CD4-positive, alpha-beta T cell treated with Interleukin-6 for 4 hours (primary cell): ENCODE measurements at regions not wholly inside any gene's neighbourhood (a gene's known extent, or its start where the extent isn't known, plus 50 kb on each side); places are given as distances from the start of the nearest gene placed in this dataset.
"Not testable (repeated sequence)": the region's sequence is repeated elsewhere in the genome, so short reads cannot be mapped to it uniquely, and the experiment has no call there.

Experiments used
- DNase-seq: peaks from one replicate; pipeline ENCODE4 v3.0.0-alpha.2; 2020; ENCODE audit warnings: mixed read lengths

GRCh38 chr6:156268849-156269248, 508.3 kb upstream of the ARID1B start:
- no peak for DNase-seq

DNA sequence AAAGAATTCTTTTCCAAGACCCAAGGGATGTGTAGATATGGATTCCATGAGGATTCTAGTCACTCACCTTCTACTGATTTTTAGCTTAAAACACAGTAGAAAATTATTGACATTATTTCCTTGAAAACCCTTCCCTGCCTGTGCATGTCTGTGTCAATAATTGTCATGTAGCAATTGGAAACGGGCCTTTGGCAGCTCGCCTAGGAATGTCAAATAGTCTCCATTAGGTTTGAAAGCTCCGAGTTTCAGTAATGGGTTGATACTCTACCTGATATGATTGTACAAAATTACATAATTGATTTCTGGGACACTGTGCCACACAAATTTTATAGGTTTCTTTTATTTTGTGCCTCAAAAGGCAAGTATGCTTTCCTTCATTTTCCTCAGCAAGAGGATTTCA, 515.2 kb upstream of the ARID1B start:
- no peak for DNase-seq

DNA sequence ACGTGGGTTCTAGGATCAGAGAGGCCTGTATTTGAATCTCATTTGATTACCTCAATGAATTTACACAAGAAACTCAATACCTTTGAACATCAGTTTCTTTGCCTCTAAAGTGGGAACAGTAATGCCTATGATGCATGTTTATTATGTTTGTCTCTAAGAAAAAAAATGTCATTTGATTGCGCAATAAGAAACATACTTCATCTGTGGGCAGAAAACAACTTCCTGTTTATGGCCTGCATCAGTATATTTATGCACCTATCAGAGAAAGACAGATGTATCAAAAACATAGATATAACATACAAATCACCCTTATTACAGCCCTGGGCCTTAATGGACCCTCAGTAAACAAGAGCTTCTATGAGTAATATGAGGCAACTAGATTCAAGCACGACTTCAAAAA, 516.4 kb upstream of the ARID1B start:
- DNase-seq: no peak

- no peak for DNase-seq
Observed at GRCh38 chr6:156258981-156259380, 518.2 kb upstream of the ARID1B start.

DNA sequence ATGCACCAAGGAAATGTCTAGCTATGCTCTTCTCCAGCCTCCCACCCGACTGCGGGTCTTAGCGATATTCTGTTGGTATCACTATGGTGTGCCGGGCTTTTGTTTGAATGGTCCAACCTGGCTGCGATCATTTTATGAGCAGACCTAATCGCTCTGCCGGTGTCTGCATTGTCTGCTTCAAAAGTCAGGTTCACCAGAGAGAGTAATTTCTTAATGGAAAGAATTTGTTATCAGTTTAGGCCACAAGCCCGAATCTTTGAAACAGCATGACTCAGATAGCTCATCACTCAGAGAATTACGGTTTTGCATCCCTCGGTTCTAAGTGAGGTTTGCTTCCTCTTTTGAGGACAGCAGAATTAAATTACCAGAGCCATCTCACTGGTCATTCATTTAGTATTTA, 521.0 kb upstream of the ARID1B start:
- no peak for DNase-seq

- DNase-seq: no peak
Observed at GRCh38 chr6:156254240-156254639, 522.9 kb upstream of the ARID1B start.

DNA sequence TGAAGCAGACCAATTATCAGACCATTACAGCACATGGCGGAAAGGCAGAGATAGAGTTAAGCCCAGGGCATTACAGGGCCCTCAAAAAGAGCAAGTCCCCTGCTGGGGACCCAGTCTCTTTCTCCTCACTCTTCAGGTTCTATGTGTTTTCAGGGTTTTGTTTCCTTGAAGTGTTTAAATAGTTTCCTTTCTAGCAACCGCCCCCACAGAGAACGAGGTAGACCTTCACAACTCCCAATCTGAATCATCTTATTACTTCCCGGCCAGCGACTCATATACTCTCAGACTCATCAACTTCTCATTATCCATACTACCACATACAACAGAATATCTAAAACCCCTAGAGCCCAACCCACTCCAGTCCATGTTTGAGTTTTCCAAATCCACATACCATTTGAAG, 526.6 kb upstream of the ARID1B start:
- no peak for DNase-seq

DNA sequence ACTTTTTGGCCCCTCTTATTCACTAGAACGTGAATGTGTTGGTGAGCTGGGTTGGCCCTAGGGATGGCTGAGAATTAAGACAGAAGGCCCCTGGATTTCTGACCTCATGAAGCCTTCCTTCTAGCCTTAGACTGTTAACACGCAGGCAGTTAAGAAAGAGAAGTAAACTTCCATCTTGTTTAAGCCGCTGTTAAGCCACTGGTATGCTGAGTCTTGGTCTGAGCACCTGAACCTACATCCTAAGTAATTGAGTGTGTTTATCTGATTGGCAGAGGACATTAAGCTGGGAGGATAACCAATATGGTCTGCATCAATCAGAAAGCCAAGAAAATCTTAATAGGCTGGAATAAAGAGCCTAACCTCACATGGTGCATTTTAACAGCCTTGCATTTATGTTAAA, 535.0 kb upstream of the ARID1B start:
- DNase-seq: no peak

DNA sequence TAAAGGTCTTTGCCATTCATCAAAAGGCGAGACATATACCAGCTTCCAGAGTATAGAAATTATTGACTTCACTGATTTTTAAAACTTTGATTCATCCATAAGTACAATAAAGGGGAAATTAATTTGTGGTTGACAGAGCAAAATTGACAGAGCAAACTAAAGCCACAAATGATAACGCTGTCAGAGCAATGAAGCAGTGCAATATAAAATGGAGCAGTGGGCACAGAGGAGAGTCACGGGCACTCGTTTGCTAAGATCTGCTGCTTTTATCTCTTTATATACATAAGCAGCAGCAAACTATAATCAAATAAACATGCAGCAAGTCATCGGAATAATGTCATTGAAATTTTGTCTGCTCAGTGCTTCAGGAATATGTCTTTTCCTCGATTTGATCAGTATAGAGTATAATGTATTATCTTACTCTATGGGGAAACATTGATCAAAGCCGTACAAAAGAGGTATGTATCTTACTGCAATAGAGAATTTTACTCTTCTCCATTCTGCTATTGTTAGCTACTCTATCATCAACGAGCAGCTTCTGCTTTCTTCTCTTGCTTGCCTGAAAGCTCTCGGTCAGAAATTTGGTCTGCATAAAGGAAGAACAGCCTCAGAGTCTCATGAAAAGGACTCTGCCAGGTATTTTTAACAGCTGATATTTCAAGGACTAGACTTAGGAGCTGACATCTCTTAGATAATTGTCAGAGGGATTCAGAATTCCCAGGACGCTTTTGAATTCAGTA, 546.0 kb upstream of the ARID1B start:
- no peak for DNase-seq

DNA sequence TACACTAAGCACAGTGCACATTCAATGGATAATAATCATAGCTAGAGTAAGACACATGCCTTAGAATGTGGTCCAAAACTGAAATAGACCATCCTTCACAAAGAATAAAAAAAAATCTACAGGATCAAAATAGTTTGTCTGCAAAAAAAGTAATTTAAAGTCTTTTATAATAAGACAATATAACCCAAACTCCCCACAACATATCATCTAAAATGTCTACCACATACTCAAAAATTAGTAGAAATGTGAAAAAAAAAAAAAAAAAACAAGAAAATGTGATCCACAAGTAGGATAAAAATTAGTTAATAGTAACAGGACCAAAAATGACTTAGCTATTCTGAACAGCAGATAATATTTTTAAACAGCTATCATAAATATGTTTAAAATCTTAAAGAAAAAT, 557.2 kb upstream of the ARID1B start:
- DNase-seq: no peak

DNA sequence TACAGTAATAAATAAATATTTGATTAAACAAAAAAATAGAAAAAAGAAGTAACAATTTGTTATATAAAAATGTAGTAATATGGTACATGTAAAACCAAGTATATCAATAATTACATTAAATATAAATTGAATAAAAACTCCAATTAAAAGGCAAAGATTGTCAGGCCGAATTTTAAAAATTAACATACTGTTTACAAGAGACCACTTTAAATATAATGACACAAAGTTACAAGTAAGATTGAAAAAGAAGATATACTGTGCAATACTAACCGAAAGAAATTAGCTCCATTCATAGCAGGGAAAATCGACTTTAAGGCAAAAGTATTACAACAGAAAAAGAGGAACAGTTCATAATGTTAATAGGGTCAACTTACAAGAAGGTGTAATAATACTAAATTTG, 571.5 kb upstream of the ARID1B start:
- DNase-seq: no peak

- DNase-seq: no peak
Observed at GRCh38 chr6:156199182-156199581, 578.0 kb upstream of the ARID1B start.

GRCh38 chr6:156197513-156197912, 579.7 kb upstream of the ARID1B start:
- no peak for DNase-seq

DNA sequence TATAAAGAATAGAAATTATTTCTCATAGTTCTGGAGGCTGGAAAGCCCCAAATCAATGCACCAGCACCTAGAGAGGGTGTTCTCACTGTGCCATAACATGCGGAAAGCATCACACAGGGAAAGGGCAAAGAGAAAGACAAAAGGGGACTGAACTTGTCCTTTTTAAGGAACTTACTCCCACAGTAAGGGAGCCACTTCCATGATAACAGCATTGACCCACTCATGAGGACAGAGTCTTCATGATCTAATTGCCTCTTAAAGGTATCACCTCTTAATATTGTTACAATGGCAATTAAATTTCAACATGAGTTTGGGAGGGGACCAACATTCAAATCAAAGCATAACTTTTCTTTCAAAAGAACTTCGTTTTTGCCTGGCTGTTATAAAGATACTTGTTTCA, 582.2 kb upstream of the ARID1B start:
- no peak for DNase-seq

DNA sequence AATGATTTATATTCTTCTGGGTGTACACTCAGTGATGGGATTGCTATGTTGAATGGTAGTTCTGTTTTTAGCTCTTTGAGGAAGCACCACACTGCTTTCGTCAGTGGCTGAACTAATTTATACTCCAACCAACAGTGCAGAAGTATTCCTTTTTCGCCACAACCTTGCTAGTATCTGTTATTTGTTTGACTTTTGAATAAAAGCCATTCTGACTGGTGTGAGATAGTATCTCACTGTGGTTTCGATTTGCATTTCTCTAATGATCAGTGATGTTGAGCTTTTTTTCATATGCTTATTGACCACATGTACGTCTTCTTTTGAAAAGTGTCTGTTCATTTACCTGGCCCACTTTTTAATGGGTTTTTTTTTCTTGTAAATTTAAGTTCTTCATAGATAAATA, 583.8 kb upstream of the ARID1B start:
- DNase-seq: no peak

GRCh38 chr6:156191895-156192294, 585.3 kb upstream of the ARID1B start:
- DNase-seq: no peak

- DNase-seq: not testable (repeated sequence)
Observed at GRCh38 chr6:156191390-156191789, 585.8 kb upstream of the ARID1B start.

DNA sequence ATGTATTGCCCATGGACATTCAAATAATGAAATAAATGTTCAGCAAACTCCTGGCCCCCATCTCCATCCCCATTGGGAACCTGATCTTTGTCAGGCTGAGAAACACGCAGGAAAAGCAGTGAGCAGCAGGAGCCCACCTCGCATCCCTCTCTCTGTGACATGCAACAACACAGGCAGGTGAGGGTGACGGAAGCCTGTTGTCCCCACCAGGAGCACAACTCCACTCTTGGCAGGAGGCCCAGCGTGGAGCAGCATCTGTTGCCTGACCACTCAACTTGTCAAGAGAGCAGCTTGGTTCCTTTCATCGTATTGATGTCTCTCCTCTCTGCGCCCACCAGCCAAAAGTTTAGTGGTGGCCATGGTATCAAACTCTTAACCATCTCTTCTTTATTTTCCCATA, 586.9 kb upstream of the ARID1B start:
- no peak for DNase-seq

GRCh38 chr6:156189714-156190113, 587.5 kb upstream of the ARID1B start:
- DNase-seq: no peak

DNA sequence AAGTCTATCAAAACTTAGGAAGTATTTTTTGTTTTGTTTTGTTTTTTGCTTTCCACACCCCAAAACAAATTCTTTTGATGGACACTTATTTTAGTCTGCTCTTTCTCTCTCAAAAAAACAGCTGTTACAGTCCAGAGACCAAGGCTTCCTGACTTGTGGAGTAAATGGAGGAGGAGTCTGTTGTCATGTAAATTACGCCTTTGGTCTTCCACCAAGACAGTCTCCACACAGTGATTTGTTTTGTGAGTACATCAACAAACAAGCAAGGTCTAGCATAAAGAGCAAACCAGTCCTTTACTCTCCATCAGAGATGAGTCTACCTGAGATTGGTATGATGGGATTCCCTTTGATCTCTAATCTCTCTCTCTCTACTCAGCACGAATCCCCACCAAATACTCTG, 588.0 kb upstream of the ARID1B start:
- no peak for DNase-seq

GRCh38 chr6:156185113-156185512, 592.1 kb upstream of the ARID1B start:
- DNase-seq: no peak

- no peak for DNase-seq
Observed at GRCh38 chr6:156183678-156184077, 593.5 kb upstream of the ARID1B start.

DNA sequence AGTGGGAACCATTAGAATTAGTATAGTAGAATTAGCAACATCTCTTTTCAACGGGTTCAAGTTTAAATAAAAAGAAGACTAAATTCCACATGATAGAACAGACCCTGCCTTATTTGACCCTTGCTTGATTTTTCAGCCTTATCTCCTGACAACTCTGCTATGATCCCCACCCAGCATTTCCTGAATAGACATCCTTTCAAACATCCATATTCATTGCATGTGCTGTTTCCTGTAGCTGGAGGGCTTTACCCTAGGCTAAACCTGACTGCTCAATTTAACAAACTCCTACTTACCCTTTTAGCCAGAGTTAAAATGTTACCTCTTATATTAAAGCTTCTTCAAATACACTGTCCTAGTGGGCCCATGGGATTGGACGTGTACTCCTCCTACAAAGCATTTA, 594.8 kb upstream of the ARID1B start:
- no peak for DNase-seq

GRCh38 chr6:156181506-156181905, 595.7 kb upstream of the ARID1B start:
- no peak for DNase-seq

- DNase-seq: no peak
Observed at GRCh38 chr6:156175971-156176421, 601.2 kb upstream of the ARID1B start.
